NT2/D1 (cell line): ENCODE measurements at regions not wholly inside any gene's neighbourhood (a gene's known extent, or its start where the extent isn't known, plus 50 kb on each side); places are given as distances from the start of the nearest gene placed in this dataset.

Experiments used
- YY1 ChIP-seq: IDR thresholded peaks from 2 replicates; pipeline ENCODE4 v1.6.1; 2011; ENCODE audit not compliant: insufficient read length, insufficient read depth
- ZNF274 ChIP-seq: IDR thresholded peaks from 2 replicates; pipeline ENCODE4 v1.6.1; 2011; ENCODE audit warnings: mild to moderate bottlenecking, low read depth, low read length

GRCh38 chr4:24060932-24061331 lies 171.1 kb upstream of the PPARGC1A start:
- TF ChIP-seq YY1, result no peak
- TF ChIP-seq ZNF274, result no peak
